Loucy (cell line): ENCODE measurements at regions not wholly inside any gene's neighbourhood (a gene's known extent, or its start where the extent isn't known, plus 50 kb on each side); places are given as distances from the start of the nearest gene placed in this dataset.

Experiments used
- CTCF ChIP-seq: fragments of 200-600 bp; sonication (generic); conservative IDR thresholded peaks from 2 replicates; pipeline ENCODE4 v1.5.1; 2014; ENCODE audit warnings: mild to moderate bottlenecking, antibody characterized with exemption, low read length
- EZH2phosphoT487 ChIP-seq: fragments of 200-600 bp; IDR thresholded peaks from 2 replicates; pipeline ENCODE4 v1.6.1; 2018; ENCODE audit warnings: antibody characterized with exemption, mild to moderate bottlenecking, moderate library complexity, borderline replicate concordance

- TF ChIP-seq CTCF: no peak
- TF ChIP-seq EZH2phosphoT487: no peak
These were observed 946.1 kb downstream of the SQOR start for GRCh38 chr15:46580924-46581323.
